MM.1S (cell line): ENCODE measurements at regions not wholly inside any gene's neighbourhood (a gene's known extent, or its start where the extent isn't known, plus 50 kb on each side); places are given as distances from the start of the nearest gene placed in this dataset.
"Not testable (repeated sequence)": the region's sequence is repeated elsewhere in the genome, so short reads cannot be mapped to it uniquely, and the experiment has no call there.

Source experiments
- CTCF ChIP-seq: fragments of 300-600 bp; sonication (generic); IDR thresholded peaks from 2 replicates; pipeline ENCODE4 v1.5.1; 2016; ENCODE audit warnings: antibody characterized with exemption, low read length, mixed read lengths
- EZH2 ChIP-seq: fragments of 300-600 bp; sonication (generic); optimal IDR thresholded peaks from 2 replicates; pipeline ENCODE3; 2017; ENCODE audit warnings: low read depth, mild to moderate bottlenecking, antibody characterized with exemption, low read length, mixed read lengths
- EZH2phosphoT487 ChIP-seq: fragments of 300-600 bp; sonication (generic); IDR thresholded peaks from 2 replicates; pipeline ENCODE4 v1.6.1; 2018; ENCODE audit warnings: antibody characterized with exemption, low read length

- TF ChIP-seq CTCF, EZH2, EZH2phosphoT487: not testable (repeated sequence)
These were observed 79.2 kb downstream of the PPIAL4G start for GRCh38 chr1:148403925-148404324.
